Keratinocyte (primary cell): ENCODE measurements at regions not wholly inside any gene's neighbourhood (a gene's known extent, or its start where the extent isn't known, plus 50 kb on each side); places are given as distances from the start of the nearest gene placed in this dataset.

Experiments
- DNase-seq: peaks from one replicate; pipeline ENCODE4 v3.0.0-alpha.2; 2011; ENCODE audit warnings: low read depth, missing footprints, low spot score
- FAIRE-seq: peaks from 2 replicates; lab custom pipeline; 2011; peaks lifted over from hg19 to GRCh38; lab: Jason Lieb, UNC
- H2AFZ ChIP-seq: 2 replicates; pipeline ENCODE4 v1.6.0; 2012; ENCODE audit warnings: low read length, control low read depth, inconsistent platforms; ENCODE audit not compliant: control insufficient read depth
- H3K27ac ChIP-seq: 2 replicates; pipeline ENCODE4 v1.5.1; 2011; ENCODE audit warnings: low read length; ENCODE audit not compliant: control insufficient read depth, insufficient read depth
- H3K27me3 ChIP-seq: 3 replicates; pipeline ENCODE4 v1.6.0; 2011; ENCODE audit warnings: low read length; ENCODE audit not compliant: control insufficient read depth, insufficient read depth; ENCODE audit errors: extremely low read depth
- H3K36me3 ChIP-seq, 2 experiments: 2 replicates in 1 of 2; 3 replicates in 1 of 2; pipeline ENCODE4 v1.5.1; 2011; ENCODE audit warnings: low read length in 2 of 2, mild to moderate bottlenecking in 1 of 2; ENCODE audit not compliant: control insufficient read depth in 2 of 2, insufficient read depth in 2 of 2; ENCODE audit errors: extremely low read depth in 1 of 2
- H3K4me1 ChIP-seq: 3 replicates; pipeline ENCODE4 v1.5.1; 2011; ENCODE audit warnings: low read length; ENCODE audit not compliant: control insufficient read depth, insufficient read depth; ENCODE audit errors: extremely low read depth
- H3K4me2 ChIP-seq: 3 replicates; pipeline ENCODE4 v1.6.0; 2011; ENCODE audit warnings: low read depth, low read length; ENCODE audit not compliant: control insufficient read depth, insufficient read depth; ENCODE audit errors: extremely low read depth
- H3K4me3 ChIP-seq, 3 experiments: fragments of 200-600 bp in 1 of 3; sonication (generic) in 1 of 3; 2 replicates in 2 of 3; 3 replicates in 1 of 3; pipeline ENCODE4 v1.5.1; 2011 to 2016; ENCODE audit warnings: low read length in 3 of 3, mild to moderate bottlenecking in 3 of 3, control low read depth in 2 of 3, inconsistent platforms in 1 of 3, low read depth in 1 of 3, mixed read lengths in 1 of 3, mixed run types in 1 of 3, moderate library complexity in 1 of 3; ENCODE audit not compliant: control insufficient read depth in 2 of 3, insufficient read depth in 2 of 3; ENCODE audit errors: extremely low read depth in 1 of 3
- H3K79me2 ChIP-seq: 2 replicates; pipeline ENCODE4 v1.6.0; 2012; ENCODE audit warnings: low read length; ENCODE audit not compliant: control insufficient read depth, insufficient read depth
- H3K9ac ChIP-seq: 3 replicates; pipeline ENCODE4 v1.6.0; 2011; ENCODE audit warnings: low read length; ENCODE audit not compliant: control insufficient read depth, insufficient read depth; ENCODE audit errors: extremely low read depth
- H3K9me1 ChIP-seq: 3 replicates; pipeline ENCODE4 v1.6.0; 2011; ENCODE audit warnings: low read length; ENCODE audit not compliant: control insufficient read depth, insufficient read depth; ENCODE audit errors: extremely low read depth
- H3K9me3 ChIP-seq: 2 replicates; pipeline ENCODE4 v1.5.1; 2012; ENCODE audit warnings: low read depth, low read length; ENCODE audit not compliant: control insufficient read depth
- H4K20me1 ChIP-seq: 3 replicates; pipeline ENCODE4 v1.6.0; 2011; ENCODE audit warnings: low read length; ENCODE audit not compliant: control insufficient read depth, insufficient read depth; ENCODE audit errors: extremely low read depth
- CTCF ChIP-seq, 3 experiments: IDR thresholded peaks in 1 of 3; conservative IDR thresholded peaks in 1 of 3; optimal IDR thresholded peaks in 1 of 3; 2 replicates in 2 of 3; 3 replicates in 1 of 3; pipeline versions ENCODE3 to v1.5.1; 2011; ENCODE audit warnings: low read length in 3 of 3, mild to moderate bottlenecking in 3 of 3, moderate library complexity in 2 of 3, control low read depth in 1 of 3, inconsistent platforms in 1 of 3; ENCODE audit not compliant: insufficient read depth in 2 of 3; ENCODE audit errors: extremely low read depth in 1 of 3
- EZH2 ChIP-seq: IDR thresholded peaks from one replicate; pipeline ENCODE4 v1.6.1; 2012; ENCODE audit warnings: inconsistent platforms, mild to moderate bottlenecking, low read length, moderate library complexity
- dilution Hi-C: fragments of 300-500 bp; cut with MboI; formaldehyde crosslinking; loops from one replicate; pipeline ENCODE4 v1.7.0; 2020; ENCODE audit warnings: low sequenced_read_pairs; ENCODE audit not compliant: extremely low pct_ligation_motif_present

DNA sequence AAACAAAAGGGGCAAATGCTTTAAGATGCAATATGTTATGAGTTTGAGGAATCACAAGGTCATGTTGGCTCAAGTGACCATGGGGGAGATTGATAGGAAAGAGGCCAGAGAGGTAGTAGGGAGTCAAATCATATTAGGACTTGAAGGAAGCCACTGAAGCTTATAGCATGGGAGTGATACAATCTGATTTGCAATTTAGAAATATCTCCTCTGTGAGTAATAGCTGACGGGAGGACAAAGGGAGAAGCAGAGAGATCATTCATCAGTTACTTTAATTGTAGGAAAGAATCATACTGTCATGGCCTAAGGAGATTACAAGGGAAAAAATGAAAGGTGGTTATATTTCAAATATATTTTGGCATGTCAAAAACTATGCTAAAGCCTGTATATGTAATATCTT is 793.6 kb upstream of the RAG2 start:
- Histone ChIP-seq H3K9me3 (no peaks in the 10 kb centered on the region), H3K9ac (no peak overlapping the region), H4K20me1 (no peaks in the 10 kb centered on the region), H3K9me1 (no peaks in the 10 kb centered on the region), H3K4me1 (no peaks in the 10 kb centered on the region), H2AFZ (no peak overlapping the region), H3K4me2 (no peak overlapping the region), H3K27ac (no peak overlapping the region), H3K79me2 (no peaks in the 10 kb centered on the region), H3K36me3 (no peaks in the 10 kb centered on the region), H3K27me3 (no peaks in the 10 kb centered on the region), H3K4me3 (no peak overlapping the region)
- FAIRE-seq (no peak), DNase-seq (no peak)
- dilution Hi-C loops, result no loop called here
- TF ChIP-seq EZH2 (no peak), CTCF (optimal IDR thresholded peaks at IDR 0.05 in 1 of 3, IDR thresholded peaks at IDR 0.05 in 1 of 3, conservative IDR thresholded peaks at IDR 0.05 in 1 of 3; ENCODE audit: extremely low read depth in 1 of 3, insufficient read depth in 2 of 3, low read length in 3 of 3) (no peak)

GRCh38 chr11:37390576-37391083 is 792.6 kb upstream of the RAG2 start:
- H3K9ac ChIP-seq, result no peak overlapping the region
- no peak overlapping the region for H3K27ac ChIP-seq
- H3K79me2 ChIP-seq, result no peaks in the 10 kb centered on the region
- H3K4me2 ChIP-seq, result no peak overlapping the region
- H4K20me1 ChIP-seq, result no peaks in the 10 kb centered on the region
- H3K36me3 ChIP-seq, result no peaks in the 10 kb centered on the region
- dilution Hi-C loops, result no loop called here
- no peaks in the 10 kb centered on the region for H3K9me3 ChIP-seq
- TF ChIP-seq CTCF (optimal IDR thresholded peaks at IDR 0.05 in 1 of 3, IDR thresholded peaks at IDR 0.05 in 1 of 3, conservative IDR thresholded peaks at IDR 0.05 in 1 of 3; ENCODE audit: extremely low read depth in 1 of 3, insufficient read depth in 2 of 3, low read length in 3 of 3) (no peak), EZH2 (no peak)
- DNase-seq (no peak), FAIRE-seq (no peak)
- no peaks in the 10 kb centered on the region for H3K4me1 ChIP-seq
- H3K9me1 ChIP-seq, result no peaks in the 10 kb centered on the region
- H2AFZ ChIP-seq, result no peak overlapping the region
- no peaks in the 10 kb centered on the region for H3K27me3 ChIP-seq
- no peak overlapping the region for H3K4me3 ChIP-seq
